H4 (cell line): ENCODE measurements at regions not wholly inside any gene's neighbourhood (a gene's known extent, or its start where the extent isn't known, plus 50 kb on each side); places are given as distances from the start of the nearest gene placed in this dataset.

Source experiments
- DNase-seq: peaks from one replicate; pipeline ENCODE4 v3.0.0-alpha.2; 2015; ENCODE audit warnings: low spot score

- no peak for DNase-seq
These were observed 445.7 kb downstream of the SMARCA1 start for GRCh38 chrX:129077424-129078170.

DNA sequence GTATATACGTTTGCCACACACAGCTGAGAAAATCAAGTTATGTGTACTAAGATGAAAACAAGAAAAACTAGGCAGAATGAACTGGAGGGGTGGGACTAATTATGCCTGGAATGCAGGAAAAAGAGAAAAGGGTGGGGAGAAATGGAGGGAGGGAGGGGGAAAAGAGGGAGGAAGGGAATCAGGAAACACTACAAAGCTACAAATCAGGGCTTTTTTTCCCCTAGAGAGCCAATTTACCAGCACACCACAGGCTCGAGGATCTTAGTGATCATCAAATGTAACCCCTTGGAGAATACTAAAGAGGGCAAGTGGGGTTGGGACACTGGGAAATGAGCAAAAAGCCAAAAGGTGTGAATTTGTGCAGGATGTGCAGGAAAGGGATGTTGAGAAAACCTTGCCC lies 451.9 kb downstream of the SMARCA1 start:
- no peak for DNase-seq

DNA sequence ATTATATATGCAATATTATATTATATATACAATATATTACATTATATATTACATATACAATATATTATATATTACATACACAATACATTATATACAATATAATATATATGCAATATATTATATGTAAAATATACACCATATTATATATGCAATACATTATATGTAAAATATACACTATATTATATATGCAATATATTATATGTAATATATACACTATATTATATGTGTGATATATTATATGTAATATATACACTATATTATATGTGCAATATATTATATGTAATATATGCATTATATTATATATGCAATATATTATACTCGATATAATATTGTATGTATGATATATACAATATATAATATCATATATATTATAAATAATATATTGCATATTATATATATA lies 457.4 kb downstream of the SMARCA1 start:
- no peak for DNase-seq

- no peak for DNase-seq
These were observed 464.9 kb downstream of the SMARCA1 start for GRCh38 chrX:129058405-129058804.

- no peak for DNase-seq
These were observed 480.2 kb downstream of the SMARCA1 start for GRCh38 chrX:129043138-129043537.

- DNase-seq: no peak
These were observed 482.0 kb downstream of the SMARCA1 start for GRCh38 chrX:129041319-129041718.

- no peak for DNase-seq
These were observed 483.2 kb downstream of the SMARCA1 start for GRCh38 chrX:129040124-129040523.

- no peak for DNase-seq
These were observed 484.1 kb downstream of the SMARCA1 start for GRCh38 chrX:129039176-129039575.

GRCh38 chrX:129037389-129037788 lies 485.9 kb downstream of the SMARCA1 start:
- DNase-seq: no peak

DNA sequence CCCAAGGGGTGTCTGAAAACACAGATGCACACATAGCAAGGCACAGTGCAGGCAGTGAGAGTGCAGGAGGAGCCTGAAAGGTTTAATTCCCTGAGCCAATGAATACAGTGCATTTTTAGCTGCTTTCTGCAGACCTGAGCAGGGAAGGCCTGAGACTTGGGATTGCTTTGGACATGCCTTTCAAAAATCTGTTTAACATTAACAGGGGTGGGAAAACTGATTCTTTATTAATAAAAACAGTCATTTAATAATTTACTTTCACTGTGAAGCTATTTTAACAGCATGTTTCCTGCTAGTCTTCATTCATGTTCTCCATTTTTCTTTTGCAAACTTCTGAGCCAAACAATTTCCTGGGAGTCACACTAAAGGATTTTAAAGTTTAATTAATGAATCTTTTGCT lies 488.1 kb downstream of the SMARCA1 start:
- DNase-seq: no peak

GRCh38 chrX:129034196-129034595 lies 489.1 kb downstream of the SMARCA1 start:
- no peak for DNase-seq

DNA sequence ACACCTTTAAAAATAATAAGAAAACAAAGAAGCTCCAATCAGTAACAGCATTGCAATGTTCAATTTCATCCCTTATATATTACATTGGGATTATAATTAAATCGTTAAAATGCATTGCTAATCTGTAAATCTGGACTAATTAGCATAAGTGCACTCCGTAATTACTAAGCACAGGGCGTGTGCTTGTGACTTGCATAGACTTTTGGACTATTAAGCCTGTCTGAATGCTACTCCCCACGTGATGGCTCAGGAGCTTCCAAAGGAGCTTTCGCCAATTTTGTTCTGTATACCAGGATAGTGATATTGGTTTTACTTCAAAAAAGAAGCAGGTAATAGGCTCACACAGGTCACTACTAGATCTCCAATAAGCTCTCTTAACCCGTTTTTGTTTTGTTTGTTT lies 497.1 kb downstream of the SMARCA1 start:
- DNase-seq: no peak

DNA sequence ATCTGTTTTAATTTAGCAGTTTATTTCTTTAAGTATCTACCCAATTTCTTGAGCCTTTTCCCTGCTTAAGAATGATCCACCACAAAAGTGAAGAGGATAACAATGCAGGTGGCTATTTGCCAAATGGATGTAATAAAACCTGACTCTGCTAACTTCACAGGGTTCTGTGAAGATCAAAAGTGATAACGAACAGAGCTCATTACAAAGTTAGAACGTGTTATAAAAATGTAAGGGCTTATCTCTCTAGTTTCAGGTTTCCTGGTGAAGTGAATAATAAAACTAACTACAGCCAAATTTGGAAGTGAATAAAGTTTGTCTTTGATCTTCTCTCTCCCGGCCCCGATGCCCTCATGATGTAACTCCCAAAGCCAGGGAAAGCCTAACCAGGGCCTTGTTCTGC lies 497.9 kb downstream of the SMARCA1 start:
- no peak for DNase-seq

GRCh38 chrX:129019412-129019811 lies 503.9 kb downstream of the SMARCA1 start:
- no peak for DNase-seq

DNA sequence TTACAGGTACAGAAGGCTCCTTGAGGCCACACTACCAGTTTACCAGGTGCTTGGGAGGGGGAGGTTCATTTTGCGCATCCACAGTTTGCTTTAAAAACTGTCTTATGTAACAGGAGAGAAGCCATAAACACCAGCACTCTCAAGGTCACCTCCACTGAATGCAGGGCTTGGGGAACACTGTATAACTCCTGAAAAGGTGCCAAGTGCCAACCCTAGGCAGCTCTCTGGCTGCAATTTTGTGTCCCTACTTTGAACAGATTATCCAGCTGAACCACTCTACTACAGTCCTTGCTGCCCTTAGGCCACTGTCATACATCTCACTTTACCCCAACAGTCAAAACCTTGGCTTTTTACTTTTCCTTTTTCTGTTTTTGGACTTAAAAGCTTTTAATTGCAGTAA lies 507.9 kb downstream of the SMARCA1 start:
- DNase-seq: no peak

GRCh38 chrX:129013574-129013973 lies 509.7 kb downstream of the SMARCA1 start:
- DNase-seq: no peak

- DNase-seq: no peak
These were observed 515.7 kb downstream of the SMARCA1 start for GRCh38 chrX:129007631-129008030.

GRCh38 chrX:129006491-129006890 lies 516.8 kb downstream of the SMARCA1 start:
- no peak for DNase-seq

DNA sequence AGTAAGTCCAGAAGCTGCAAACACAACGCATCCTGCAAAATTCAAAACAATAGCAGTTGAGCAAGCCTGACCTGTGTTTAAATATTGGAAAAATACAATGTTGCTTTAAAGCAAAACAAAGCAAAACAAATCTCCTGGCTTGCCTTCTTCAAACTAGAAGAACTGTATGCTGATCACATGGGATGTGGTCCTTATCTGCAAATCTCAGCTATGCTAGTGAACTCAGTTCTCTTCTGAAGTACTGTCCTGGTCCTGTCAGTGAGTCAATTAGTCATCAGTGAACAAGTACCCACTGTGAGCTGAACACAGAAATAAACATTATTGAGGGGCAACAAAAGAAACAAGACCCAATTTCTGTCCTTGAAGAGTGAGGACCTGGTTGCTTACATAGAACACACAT lies 522.5 kb downstream of the SMARCA1 start:
- DNase-seq: no peak

DNA sequence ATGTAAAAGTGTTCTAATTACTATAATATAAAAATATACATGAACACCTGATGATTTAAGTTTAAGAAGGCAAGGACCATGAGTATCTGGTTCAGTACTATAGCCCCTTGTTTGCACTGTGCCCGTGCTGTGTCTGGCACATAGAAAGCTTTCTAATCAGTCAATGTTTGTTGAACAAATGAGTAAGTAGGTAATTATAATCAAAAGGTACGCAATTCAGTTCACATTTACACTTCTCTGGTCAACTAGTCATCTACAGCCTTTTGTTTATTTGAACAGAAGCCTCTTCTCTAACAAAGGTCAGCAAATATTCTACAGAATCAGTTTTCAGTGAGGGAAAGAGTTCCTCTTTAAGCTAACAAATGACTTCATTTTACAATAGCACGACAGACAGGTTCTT lies 523.3 kb downstream of the SMARCA1 start:
- DNase-seq: no peak

DNA sequence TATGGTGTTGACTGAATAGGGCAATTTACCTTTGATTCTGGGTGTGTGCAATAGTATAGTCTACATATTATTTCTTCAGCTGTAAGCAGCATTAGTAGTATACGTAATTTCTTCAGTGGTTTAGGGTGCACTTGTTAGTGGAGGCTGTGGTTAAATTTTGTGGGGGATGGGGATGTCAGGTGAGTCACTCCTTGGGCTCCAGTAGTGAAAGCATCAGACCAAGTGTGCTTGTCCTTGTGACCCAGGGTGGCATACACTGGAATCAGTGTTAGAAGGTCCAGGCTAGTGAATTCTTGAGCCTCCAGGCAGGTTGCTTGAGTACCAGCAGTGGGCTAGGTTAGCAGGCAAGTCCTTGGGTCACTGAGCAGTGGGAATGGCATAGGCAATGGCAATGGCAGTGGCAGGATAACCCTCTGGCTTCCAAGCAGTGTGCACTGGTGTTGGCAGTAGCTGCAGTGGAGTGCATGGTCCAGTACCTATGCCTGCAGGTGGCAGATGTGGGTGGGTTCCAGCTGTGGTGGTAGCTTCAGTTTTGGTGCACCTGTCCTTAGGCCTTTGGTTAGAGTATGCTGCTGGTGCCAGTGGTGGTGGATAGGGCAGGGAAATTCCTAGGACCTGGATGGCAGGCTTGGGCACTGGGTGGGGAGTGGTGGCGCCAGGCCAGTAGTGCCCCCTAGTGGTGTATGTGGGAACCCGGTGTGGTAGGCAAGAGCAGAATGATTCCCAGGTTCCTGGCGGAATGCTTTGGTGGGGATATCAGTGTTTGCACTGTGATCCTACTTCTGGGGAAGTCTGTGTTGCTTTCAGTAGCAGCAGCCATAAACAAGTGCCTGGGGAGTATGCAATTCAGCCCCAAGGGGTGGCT lies 531.0 kb downstream of the SMARCA1 start:
- DNase-seq: no peak

DNA sequence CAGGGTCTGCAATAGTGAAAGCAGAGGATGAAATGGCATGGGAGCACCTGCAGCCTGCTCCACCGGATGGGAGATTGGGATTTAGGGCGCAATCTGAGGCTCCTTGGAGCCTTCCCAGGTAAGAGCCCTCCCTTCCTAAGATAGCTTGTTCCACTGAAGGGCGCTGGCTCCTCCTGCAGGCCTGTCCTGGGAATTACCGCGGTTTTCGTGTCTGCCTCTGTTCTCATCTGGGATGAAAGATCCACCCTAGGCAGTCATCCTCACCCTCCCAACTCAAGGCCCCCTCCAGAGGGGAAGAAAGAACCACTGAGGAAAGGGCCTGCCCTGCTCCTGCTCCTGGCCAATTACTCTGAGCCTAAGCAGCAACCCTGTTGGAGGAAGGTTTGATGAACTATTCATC lies 547.5 kb downstream of the SMARCA1 start:
- DNase-seq: no peak

DNA sequence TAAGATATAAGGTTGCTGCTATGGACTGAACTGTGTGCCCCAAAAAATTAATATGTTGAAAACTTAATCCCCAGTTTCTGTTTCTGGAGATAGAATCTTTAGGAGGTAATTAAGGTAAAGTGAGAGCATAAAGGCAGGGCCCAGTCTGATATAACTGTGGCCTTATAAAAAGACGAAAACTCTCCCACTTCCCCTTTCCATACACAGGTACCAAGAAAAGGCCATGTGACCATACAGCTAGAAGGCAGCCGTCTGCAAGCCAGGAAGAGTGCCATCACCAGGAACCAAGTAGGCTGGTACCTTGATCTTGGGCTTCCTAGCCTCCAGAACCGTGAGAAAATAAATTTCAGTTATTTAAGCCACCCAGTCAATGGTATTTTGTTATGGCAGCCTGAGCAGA lies 550.3 kb downstream of the SMARCA1 start:
- DNase-seq: no peak
